ENCODE measurements at regions not wholly inside any gene's neighbourhood (a gene's known extent, or its start where the extent isn't known, plus 50 kb on each side); places are given as distances from the start of the nearest gene placed in this dataset.
"Not testable (repeated sequence)": the region's sequence is repeated elsewhere in the genome, so short reads cannot be mapped to it uniquely, and the experiment has no call there.

GRCh38 chr2:89048138-89049066, 356.9 kb downstream of the RPIA start:
- H3K4me1 Mint-ChIP-seq; CTCF ChIA-PET; H3K4me3 Mint-ChIP-seq; DNase-seq (ENCODE audit: low spot score); POLR2A ChIA-PET; H3K36me3 Mint-ChIP-seq; H3K27ac Mint-ChIP-seq; H3K27me3 Mint-ChIP-seq (ENCODE audit: low read depth): not testable (repeated sequence)
- peak; percentile 94 for ATAC-seq
- peaks cover 12% of the 10 kb centered on the region for H3K9me3 Mint-ChIP-seq
- TF ChIP-seq CTCF (IDR thresholded peaks at IDR 0.05): peak; percentile 48; the same call in 1 of the 2 replicates

- H3K9me3 Mint-ChIP-seq; DNase-seq (ENCODE audit: low spot score); POLR2A ChIA-PET; ATAC-seq; H3K36me3 Mint-ChIP-seq; H3K4me3 Mint-ChIP-seq; H3K27me3 Mint-ChIP-seq (ENCODE audit: low read depth); H3K4me1 Mint-ChIP-seq; H3K27ac Mint-ChIP-seq; CTCF ChIA-PET: not testable (repeated sequence)
Observed at GRCh38 chr2:89058616-89059015, 367.1 kb downstream of the RPIA start.

- POLR2A ChIA-PET: not testable (repeated sequence)
Observed at GRCh38 chr2:89061174-89061573, 369.7 kb downstream of the RPIA start.

GRCh38 chr2:89076771-89077170, 385.3 kb downstream of the RPIA start:
- CTCF ChIA-PET; H3K4me3 Mint-ChIP-seq; POLR2A ChIA-PET; H3K27ac Mint-ChIP-seq; H3K36me3 Mint-ChIP-seq; H3K27me3 Mint-ChIP-seq (ENCODE audit: low read depth); H3K4me1 Mint-ChIP-seq; DNase-seq (ENCODE audit: low spot score): not testable (repeated sequence)
- peaks cover 19% of the 10 kb centered on the region for H3K9me3 Mint-ChIP-seq
- ATAC-seq: peak; percentile 65; the same call in 1 of the 2 replicates

More at GRCh38 chr2:89061174-89061573, 369.7 kb downstream of the RPIA start:
- DNase-seq (ENCODE audit: low spot score); H3K27me3 Mint-ChIP-seq (ENCODE audit: low read depth); H3K27ac Mint-ChIP-seq; H3K36me3 Mint-ChIP-seq; H3K4me1 Mint-ChIP-seq; H3K4me3 Mint-ChIP-seq; ATAC-seq; CTCF ChIA-PET: not testable (repeated sequence)
- peaks cover 10% of the 10 kb centered on the region; the same call in 1 of the 2 replicates for H3K9me3 Mint-ChIP-seq

- H3K9me3 Mint-ChIP-seq; ATAC-seq; H3K4me3 Mint-ChIP-seq; CTCF ChIA-PET; H3K27me3 Mint-ChIP-seq (ENCODE audit: low read depth); H3K27ac Mint-ChIP-seq; H3K4me1 Mint-ChIP-seq; POLR2A ChIA-PET; DNase-seq (ENCODE audit: low spot score); H3K36me3 Mint-ChIP-seq: not testable (repeated sequence)
Observed at GRCh38 chr2:89092911-89093310, 401.4 kb downstream of the RPIA start.

GRCh38 chr2:89095060-89095459, 403.6 kb downstream of the RPIA start:
- POLR2A ChIA-PET; H3K36me3 Mint-ChIP-seq; H3K4me3 Mint-ChIP-seq; H3K9me3 Mint-ChIP-seq; H3K27ac Mint-ChIP-seq; H3K27me3 Mint-ChIP-seq (ENCODE audit: low read depth); H3K4me1 Mint-ChIP-seq: not testable (repeated sequence)
- DNase-seq (ENCODE audit: low spot score) (peak; percentile 12), ATAC-seq (peak; percentile 78)
- CTCF ChIA-PET: interaction anchor here (0.7 kb wide), 1 partner anchor 134 kb away, joined by 3 read pairs; no protein-coding TSS in a partner anchor

GRCh38 chr2:89102587-89102986, 411.1 kb downstream of the RPIA start:
- H3K27me3 Mint-ChIP-seq (ENCODE audit: low read depth); H3K4me3 Mint-ChIP-seq; H3K27ac Mint-ChIP-seq; H3K9me3 Mint-ChIP-seq; CTCF ChIA-PET; DNase-seq (ENCODE audit: low spot score); H3K36me3 Mint-ChIP-seq; POLR2A ChIA-PET: not testable (repeated sequence)
- H3K4me1 Mint-ChIP-seq: peaks cover 12% of the 10 kb centered on the region
- ATAC-seq: peak; percentile 60; the same call in 1 of the 2 replicates

GRCh38 chr2:89106369-89107019, 415.0 kb downstream of the RPIA start:
- H3K4me1 Mint-ChIP-seq: peaks cover 12% of the 10 kb centered on the region
- H3K27ac Mint-ChIP-seq; H3K4me3 Mint-ChIP-seq; H3K27me3 Mint-ChIP-seq (ENCODE audit: low read depth); ATAC-seq; CTCF ChIA-PET; H3K9me3 Mint-ChIP-seq; POLR2A ChIA-PET; H3K36me3 Mint-ChIP-seq; DNase-seq (ENCODE audit: low spot score): not testable (repeated sequence)
